Large intestine (tissue), 3 donors: ENCODE measurements at regions not wholly inside any gene's neighbourhood (a gene's known extent, or its start where the extent isn't known, plus 50 kb on each side); places are given as distances from the start of the nearest gene placed in this dataset.

ENCODE experiments used
- DNase-seq, 2 donors: peaks; one replicate each; pipeline versions ENCODE4 v3.0.0 to v3.0.0-alpha.2; 2013
- H3K27ac ChIP-seq: one replicate; pipeline ENCODE4 v1.5.1; 2013; ENCODE audit warnings: low read length
- H3K27me3 ChIP-seq: 2 replicates; pipeline ENCODE4 v1.6.1; 2013; ENCODE audit warnings: low read length; ENCODE audit not compliant: control insufficient read depth, insufficient read depth
- H3K36me3 ChIP-seq: 2 replicates; pipeline ENCODE4 v1.6.1; 2013; ENCODE audit warnings: low read length; ENCODE audit not compliant: control insufficient read depth, insufficient read depth
- H3K4me1 ChIP-seq: one replicate; pipeline ENCODE4 v1.6.1; 2013; ENCODE audit warnings: low read length; ENCODE audit not compliant: control insufficient read depth, insufficient read depth
- H3K4me3 ChIP-seq: one replicate; pipeline ENCODE4 v1.5.1; 2013; ENCODE audit warnings: low read length
- H3K9me3 ChIP-seq: one replicate; pipeline ENCODE4 v1.6.1; 2013; ENCODE audit warnings: mild to moderate bottlenecking, low read depth, low read length, moderate library complexity; ENCODE audit not compliant: control insufficient read depth
- WGBS: methylation state at CpG from one replicate; pipeline ENCODE4 v1.1.5; 2013; ENCODE audit warnings: low lambda C conversion rate; ENCODE audit not compliant: insufficient coverage; 5-methylcytosine and 5-hydroxymethylcytosine counted together

DNA sequence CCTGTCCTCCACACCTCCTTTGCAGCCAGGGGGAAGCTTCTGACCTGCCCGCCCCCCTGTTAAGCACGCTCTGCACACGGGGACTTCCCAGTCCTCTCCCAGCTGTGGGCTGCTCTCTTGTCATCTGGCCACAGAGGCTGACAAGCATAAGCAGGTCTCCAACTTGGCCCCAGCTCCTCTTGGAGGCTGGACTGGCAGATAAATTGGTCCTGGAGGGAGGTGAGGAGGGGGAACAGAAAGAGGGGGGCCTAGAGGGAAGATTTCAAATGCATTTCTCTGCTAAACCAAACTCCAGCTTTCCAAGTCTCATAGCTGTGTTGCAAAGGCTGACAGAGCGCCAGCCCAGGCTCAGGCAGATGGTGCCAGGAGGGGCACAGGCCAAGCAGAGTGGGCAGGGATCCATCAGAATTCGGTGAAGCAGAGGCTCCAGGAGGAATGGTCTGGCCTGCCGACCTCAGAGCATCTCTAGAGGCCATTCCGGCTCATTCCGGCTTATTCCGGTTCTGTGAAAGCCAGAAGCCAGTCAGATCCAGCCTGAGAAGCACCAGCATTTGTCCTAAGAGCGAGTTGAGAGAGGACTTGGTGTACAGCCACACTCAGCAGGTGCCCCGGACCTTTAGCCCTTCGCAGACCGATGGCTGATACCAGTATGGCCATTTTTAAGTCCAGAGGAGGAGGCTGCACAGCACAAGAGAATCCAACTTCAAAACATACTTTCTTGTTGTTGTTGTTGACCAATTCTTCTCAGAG, 508.9 kb upstream of the MYT1L start:
- no peak for DNase-seq
- WGBS = no CpG with 5 or more reads among the region's 13 CpGs

DNA sequence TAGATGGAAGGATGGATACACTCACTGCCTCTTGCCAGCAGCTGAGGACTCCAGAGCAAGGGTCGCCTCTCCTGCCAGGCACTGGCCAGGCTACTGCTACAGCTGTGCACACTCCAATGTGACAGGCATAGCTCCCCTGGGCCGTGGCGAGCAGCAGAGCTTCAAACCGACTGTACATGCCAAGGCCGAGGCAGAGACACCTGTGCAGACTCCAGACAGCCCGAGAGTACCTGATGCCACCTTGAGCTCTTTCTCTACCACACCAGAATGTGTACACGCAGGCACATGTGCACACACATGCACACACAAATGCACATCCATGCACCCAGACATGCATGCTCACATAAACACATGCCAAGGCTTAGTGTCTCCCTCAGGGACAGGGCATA, 508.3 kb upstream of the MYT1L start:
- Histone ChIP-seq H3K4me1 (no peaks in the 10 kb centered on the region), H3K36me3 (no peaks in the 10 kb centered on the region), H3K27ac (no peak overlapping the region), H3K27me3 (no peaks in the 10 kb centered on the region), H3K4me3 (no peak overlapping the region), H3K9me3 (no peaks in the 10 kb centered on the region)
- no CpG with 5 or more reads among the region's 7 CpGs for WGBS
- no peak for DNase-seq

More for the DNA sequence above, 508.9 kb upstream of the MYT1L start:
- Histone ChIP-seq H3K27me3 (no peaks in the 10 kb centered on the region), H3K4me1 (no peaks in the 10 kb centered on the region), H3K36me3 (no peaks in the 10 kb centered on the region), H3K4me3 (no peak overlapping the region), H3K9me3 (no peaks in the 10 kb centered on the region), H3K27ac (no peak overlapping the region)

DNA sequence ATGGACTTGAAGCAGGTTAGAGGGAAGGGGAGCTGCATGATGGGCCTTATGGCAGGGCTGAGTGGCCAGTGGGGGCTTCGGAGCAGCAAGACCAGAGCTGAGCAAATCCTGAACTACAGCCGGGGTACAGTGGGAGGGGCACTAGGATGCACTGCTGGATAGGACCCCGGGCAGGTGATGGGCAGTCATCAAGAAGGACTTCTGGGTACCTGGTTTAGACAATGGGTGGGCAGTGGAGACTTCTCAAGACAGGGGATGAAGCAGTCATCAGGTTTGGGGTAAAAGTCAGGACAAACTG, 507.4 kb upstream of the MYT1L start:
- no peak for DNase-seq
- H3K4me3 ChIP-seq = no peak overlapping the region
- H3K27ac ChIP-seq = no peak overlapping the region
- no peaks in the 10 kb centered on the region for H3K9me3 ChIP-seq
- H3K27me3 ChIP-seq = no peaks in the 10 kb centered on the region
- WGBS = no CpG with 5 or more reads among the region's 3 CpGs
- no peaks in the 10 kb centered on the region for H3K4me1 ChIP-seq
- no peaks in the 10 kb centered on the region for H3K36me3 ChIP-seq

DNA sequence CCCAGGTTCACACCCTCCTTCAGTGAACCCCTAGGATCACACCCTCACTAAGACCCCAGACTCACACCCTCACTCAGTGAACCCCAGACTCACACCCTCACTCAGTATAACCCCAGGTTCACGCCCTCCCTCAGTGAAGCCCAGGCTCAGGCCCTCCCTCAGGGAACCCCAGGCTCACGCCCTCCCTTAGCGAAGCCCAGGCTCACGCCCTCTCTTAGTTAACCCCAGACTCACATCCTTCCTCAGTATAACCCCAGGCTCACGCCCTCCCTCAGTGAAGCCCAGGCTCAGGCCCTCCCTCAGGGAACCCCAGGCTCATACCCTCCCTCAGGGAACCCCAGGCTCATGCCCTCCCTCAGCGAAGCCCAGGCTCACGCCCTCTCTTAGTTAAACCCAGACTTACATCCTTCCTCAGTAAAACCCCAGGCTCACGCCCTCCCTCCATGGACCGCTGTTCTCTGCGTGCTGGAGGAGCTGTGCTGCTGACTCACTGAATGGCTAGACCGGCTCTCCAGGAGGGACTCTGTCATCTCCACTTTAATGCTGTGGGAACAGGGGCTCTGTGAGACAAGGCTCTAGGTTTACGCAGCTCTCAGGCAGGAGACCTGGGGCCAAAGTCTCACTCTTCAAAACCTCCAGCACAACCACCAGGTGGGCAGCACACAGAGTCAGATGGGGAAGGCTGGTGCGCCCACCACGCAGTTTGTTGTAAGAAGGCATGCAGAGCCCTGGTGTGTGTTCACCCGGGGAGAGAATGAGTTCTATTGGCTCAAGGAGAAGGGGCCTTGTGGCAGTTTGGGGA, 506.9 kb upstream of the MYT1L start:
- WGBS = no CpG with 5 or more reads among the region's 15 CpGs
- DNase-seq = no peak
- H3K4me3 ChIP-seq = no peak overlapping the region

DNA sequence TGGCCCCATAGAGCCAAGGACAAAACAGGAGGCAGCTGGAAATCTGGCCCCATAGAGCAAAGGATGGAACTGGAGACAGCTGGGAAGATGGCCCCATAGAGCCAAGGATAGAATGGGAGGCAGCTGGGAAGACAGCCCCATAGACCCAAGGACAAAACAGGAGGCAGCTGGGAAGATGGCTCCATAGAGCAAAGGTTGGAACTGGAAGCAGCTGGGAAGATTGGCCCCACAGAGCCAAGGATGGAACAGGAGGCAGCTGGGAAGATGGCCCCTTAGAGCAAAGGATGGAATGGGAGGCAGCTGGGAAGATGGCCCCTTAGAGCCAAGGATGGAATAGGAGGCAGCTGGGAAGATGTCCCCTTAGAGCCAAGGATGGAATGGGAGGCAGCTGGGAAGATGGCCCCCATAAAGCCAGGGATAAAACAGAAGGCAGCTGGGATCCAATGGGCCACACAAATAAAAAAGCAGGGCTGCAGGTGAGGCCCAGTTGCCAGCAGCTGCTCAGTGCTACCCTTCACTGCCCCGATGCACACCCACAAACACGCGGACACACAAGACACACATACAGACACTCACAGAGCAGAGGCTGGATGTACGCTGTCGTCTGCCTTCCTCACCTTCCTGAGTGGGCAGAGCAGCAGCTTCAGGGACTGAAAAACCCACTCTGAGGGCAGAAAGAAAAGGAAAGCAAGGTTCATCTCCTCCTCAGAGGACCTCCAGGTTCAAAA, 505.4 kb upstream of the MYT1L start:
- WGBS = no CpG with 5 or more reads among the region's 5 CpGs
- Histone ChIP-seq H3K4me3 (no peak overlapping the region), H3K27me3 (no peaks in the 10 kb centered on the region), H3K36me3 (no peaks in the 10 kb centered on the region), H3K9me3 (peaks cover 3% of the 10 kb centered on the region), H3K27ac (no peak overlapping the region), H3K4me1 (no peaks in the 10 kb centered on the region)
- DNase-seq = no peak

More for the DNA sequence above, 506.9 kb upstream of the MYT1L start:
- H3K36me3 ChIP-seq = no peaks in the 10 kb centered on the region
- H3K4me1 ChIP-seq = no peaks in the 10 kb centered on the region
- H3K9me3 ChIP-seq = no peaks in the 10 kb centered on the region
- no peak overlapping the region for H3K27ac ChIP-seq
- H3K27me3 ChIP-seq = no peaks in the 10 kb centered on the region

DNA sequence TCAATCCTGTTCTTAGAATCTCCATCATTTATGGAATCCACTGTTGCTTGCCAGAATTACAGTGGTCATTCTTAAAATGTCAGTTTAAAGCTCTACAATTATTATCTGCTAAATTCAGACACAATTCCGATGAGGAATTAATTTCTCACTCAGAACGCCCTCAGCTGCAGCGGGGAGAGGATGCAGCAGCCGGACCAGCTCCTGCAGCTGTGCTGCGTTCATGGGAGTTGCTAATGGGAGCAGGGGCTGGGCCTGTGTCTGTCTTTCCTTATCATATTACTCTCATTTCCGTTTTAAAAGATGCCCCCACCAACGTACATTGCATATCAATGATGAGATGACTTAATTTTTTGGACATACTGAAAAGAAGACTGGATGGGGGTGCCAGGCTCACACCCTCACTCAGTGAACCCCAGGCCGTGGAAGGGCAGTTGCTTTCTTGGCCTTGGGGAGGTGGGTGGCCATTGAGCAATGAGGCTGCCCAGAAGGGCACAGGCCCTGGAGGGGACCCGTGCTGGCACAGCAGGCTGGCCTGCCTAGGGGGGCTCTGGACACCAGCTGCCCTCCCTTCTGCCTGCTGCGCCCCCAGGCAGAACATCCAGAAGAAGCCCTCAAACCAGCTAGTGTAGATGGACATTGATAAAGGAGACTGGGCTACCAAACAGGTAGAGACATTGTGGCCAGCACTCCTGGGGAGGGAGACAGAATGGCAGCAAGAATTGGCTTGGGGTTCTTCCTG, 503.6 kb upstream of the MYT1L start:
- H3K27me3 ChIP-seq = no peaks in the 10 kb centered on the region
- no peak for DNase-seq
- no peak overlapping the region for H3K27ac ChIP-seq
- no peaks in the 10 kb centered on the region for H3K36me3 ChIP-seq
- no peaks in the 10 kb centered on the region for H3K4me1 ChIP-seq
- H3K9me3 ChIP-seq = peaks cover 3% of the 10 kb centered on the region
- no CpG with 5 or more reads among the region's 10 CpGs for WGBS
- H3K4me3 ChIP-seq = no peak overlapping the region

DNA sequence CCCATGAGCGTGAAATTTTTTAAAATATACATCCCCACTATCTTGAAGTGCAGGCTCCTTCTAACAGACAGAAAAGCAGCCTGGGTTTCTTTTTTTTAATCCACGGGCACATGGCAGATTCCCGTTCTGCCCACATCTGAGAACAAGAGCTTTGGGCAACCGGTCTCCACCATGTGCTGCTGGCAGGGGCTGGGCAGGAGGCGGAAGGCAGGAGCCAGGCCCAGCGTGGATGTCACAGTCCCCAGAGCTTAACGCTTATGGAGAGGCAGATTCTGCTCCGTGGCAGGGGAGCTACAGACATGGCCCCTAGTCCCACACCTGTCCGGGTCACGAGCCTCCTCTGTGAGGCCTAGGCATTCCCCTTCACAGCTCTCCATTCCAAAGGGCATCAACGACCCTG, 503.0 kb upstream of the MYT1L start:
- Histone ChIP-seq H3K27me3 (no peaks in the 10 kb centered on the region), H3K9me3 (peaks cover 3% of the 10 kb centered on the region), H3K36me3 (no peaks in the 10 kb centered on the region), H3K27ac (no peak overlapping the region), H3K4me1 (no peaks in the 10 kb centered on the region), H3K4me3 (no peak overlapping the region)
- WGBS = no CpG with 5 or more reads among the region's 11 CpGs
- DNase-seq = no peak

DNA sequence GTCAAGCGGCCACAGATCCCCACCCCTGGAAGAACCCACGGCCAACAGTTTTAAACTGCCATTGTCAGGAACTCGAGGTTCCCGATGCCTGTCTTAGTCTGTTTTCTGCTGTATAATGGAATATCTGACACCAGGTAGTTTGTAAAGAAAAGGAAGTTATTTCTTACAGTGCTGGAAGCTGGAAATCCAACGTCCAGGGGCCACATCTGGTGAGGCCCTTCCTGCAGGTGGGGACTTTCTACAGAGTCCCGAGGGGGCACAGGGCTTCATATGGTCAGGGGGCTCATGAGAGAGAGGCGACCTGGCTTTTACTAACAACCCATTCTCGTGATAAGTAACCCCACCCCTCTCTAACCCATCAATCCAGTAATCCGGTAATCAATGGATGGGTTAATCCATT, 501.6 kb upstream of the MYT1L start:
- Histone ChIP-seq H3K4me3 (no peak overlapping the region), H3K4me1 (no peaks in the 10 kb centered on the region), H3K9me3 (peaks cover 3% of the 10 kb centered on the region), H3K36me3 (no peaks in the 10 kb centered on the region), H3K27ac (no peak overlapping the region), H3K27me3 (no peaks in the 10 kb centered on the region)
- no peak for DNase-seq
- no CpG with 5 or more reads among the region's 9 CpGs for WGBS

DNA sequence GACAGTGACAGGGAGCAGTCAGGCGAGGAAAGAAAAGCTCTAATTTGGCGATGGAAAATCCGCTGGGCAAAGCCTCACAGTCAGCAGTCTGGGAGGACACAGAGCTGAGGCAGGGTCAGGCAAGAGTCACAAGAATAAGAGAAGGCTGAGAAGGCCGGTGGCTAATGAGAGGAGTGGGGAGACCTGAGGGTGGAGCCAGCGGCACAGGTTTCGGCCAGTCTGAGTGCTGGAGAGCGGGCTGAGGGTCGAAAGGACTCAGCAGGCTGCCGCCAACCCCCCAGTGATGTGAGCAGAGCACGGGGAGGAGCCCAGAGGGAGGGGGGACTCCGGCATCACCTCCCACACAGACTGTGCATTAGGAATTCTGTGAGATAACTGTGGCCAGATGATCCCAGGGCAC, 500.6 kb upstream of the MYT1L start:
- no peak for DNase-seq
- Histone ChIP-seq H3K9me3 (peaks cover 3% of the 10 kb centered on the region), H3K27me3 (no peaks in the 10 kb centered on the region), H3K4me1 (no peaks in the 10 kb centered on the region), H3K4me3 (no peak overlapping the region), H3K36me3 (no peaks in the 10 kb centered on the region), H3K27ac (no peak overlapping the region)
- no CpG with 5 or more reads among the region's 11 CpGs for WGBS

DNA sequence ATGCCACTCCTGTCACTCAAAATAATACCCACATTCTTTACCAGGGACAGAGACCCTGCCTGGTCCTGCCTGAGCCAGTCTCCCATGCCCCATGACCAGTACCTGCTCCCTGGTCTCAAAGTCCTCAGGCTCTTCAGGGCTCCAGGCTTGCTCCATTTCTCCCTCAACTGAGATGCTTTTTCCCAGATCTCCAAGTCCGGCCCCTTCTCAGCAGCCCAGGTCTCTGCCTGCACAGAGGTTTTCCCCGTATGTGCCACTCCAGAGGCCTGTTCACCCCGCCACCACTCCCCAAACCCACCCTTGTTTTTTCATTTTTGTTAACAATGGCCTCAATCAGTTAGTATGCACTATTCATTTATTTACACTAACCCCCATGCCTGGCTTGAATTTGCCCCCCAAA, 499.5 kb upstream of the MYT1L start:
- no peak overlapping the region for H3K4me3 ChIP-seq
- H3K36me3 ChIP-seq = no peaks in the 10 kb centered on the region
- no peak for DNase-seq
- H3K27me3 ChIP-seq = no peaks in the 10 kb centered on the region
- WGBS = no CpG with 5 or more reads among the region's 3 CpGs
- peaks cover 3% of the 10 kb centered on the region for H3K9me3 ChIP-seq
- no peaks in the 10 kb centered on the region for H3K4me1 ChIP-seq
- no peak overlapping the region for H3K27ac ChIP-seq
